ENCODE measurements at regions not wholly inside any gene's neighbourhood (a gene's known extent, or its start where the extent isn't known, plus 50 kb on each side); places are given as distances from the start of the nearest gene placed in this dataset.
"Not testable (repeated sequence)": the region's sequence is repeated elsewhere in the genome, so short reads cannot be mapped to it uniquely, and the experiment has no call there.

- no peak overlapping the region for H3K27ac ChIP-seq (ENCODE audit: low read depth in 2 of 2, low read length in 1 of 2)
- no peak overlapping the region for H3K4me3 ChIP-seq (ENCODE audit: low read depth in 1 of 2, low read length in 2 of 2)
- no peaks in the 10 kb centered on the region for H3K36me3 ChIP-seq (ENCODE audit: control insufficient read depth in 2 of 2, insufficient read depth in 2 of 2, low read length in 1 of 2)
- no peaks in the 10 kb centered on the region for H3K4me1 ChIP-seq (ENCODE audit: control insufficient read depth in 2 of 2, insufficient read depth in 2 of 2, low read length in 1 of 2)
- no peaks in the 10 kb centered on the region for H3K27me3 ChIP-seq (ENCODE audit: control insufficient read depth in 1 of 2, insufficient read depth in 2 of 2, low read length in 2 of 2)
- no peaks in the 10 kb centered on the region for H3K9me3 ChIP-seq (ENCODE audit: control insufficient read depth in 2 of 2, insufficient read depth in 1 of 2, low read depth in 1 of 2, low read length in 1 of 2)
- WGBS, 2 donors: 65 to 74% methylated on average over 4 of the region's 4 CpGs
Observed at GRCh38 chr14:25699981-25700380, 650.0 kb upstream of the STXBP6 start.

- 68 to 77% methylated on average over 1 of the region's 1 CpG for WGBS, 2 donors
- Histone ChIP-seq H3K36me3 (ENCODE audit: control insufficient read depth in 2 of 2, insufficient read depth in 2 of 2, low read length in 1 of 2) (no peaks in the 10 kb centered on the region), H3K27ac (ENCODE audit: low read depth in 2 of 2, low read length in 1 of 2) (no peak overlapping the region), H3K27me3 (ENCODE audit: control insufficient read depth in 1 of 2, insufficient read depth in 2 of 2, low read length in 2 of 2) (no peaks in the 10 kb centered on the region), H3K4me3 (ENCODE audit: low read depth in 1 of 2, low read length in 2 of 2) (no peak overlapping the region), H3K9me3 (ENCODE audit: control insufficient read depth in 2 of 2, insufficient read depth in 1 of 2, low read depth in 1 of 2, low read length in 1 of 2) (no peaks in the 10 kb centered on the region), H3K4me1 (ENCODE audit: control insufficient read depth in 2 of 2, insufficient read depth in 2 of 2, low read length in 1 of 2) (no peaks in the 10 kb centered on the region)
Observed at GRCh38 chr14:25698111-25698510, 648.2 kb upstream of the STXBP6 start.

GRCh38 chr14:25696176-25696575, 646.2 kb upstream of the STXBP6 start:
- no peaks in the 10 kb centered on the region for H3K9me3 ChIP-seq (ENCODE audit: control insufficient read depth in 2 of 2, insufficient read depth in 1 of 2, low read depth in 1 of 2, low read length in 1 of 2)
- no peak overlapping the region for H3K27ac ChIP-seq (ENCODE audit: low read depth in 2 of 2, low read length in 1 of 2)
- no peaks in the 10 kb centered on the region for H3K36me3 ChIP-seq (ENCODE audit: control insufficient read depth in 2 of 2, insufficient read depth in 2 of 2, low read length in 1 of 2)
- H3K4me1 ChIP-seq (ENCODE audit: control insufficient read depth in 2 of 2, insufficient read depth in 2 of 2, low read length in 1 of 2): no peaks in the 10 kb centered on the region
- H3K27me3 ChIP-seq (ENCODE audit: control insufficient read depth in 1 of 2, insufficient read depth in 2 of 2, low read length in 2 of 2): no peaks in the 10 kb centered on the region
- no peak overlapping the region for H3K4me3 ChIP-seq (ENCODE audit: low read depth in 1 of 2, low read length in 2 of 2)
- 66 to 67% methylated on average over 3 of the region's 3 CpGs for WGBS, 2 donors

DNA sequence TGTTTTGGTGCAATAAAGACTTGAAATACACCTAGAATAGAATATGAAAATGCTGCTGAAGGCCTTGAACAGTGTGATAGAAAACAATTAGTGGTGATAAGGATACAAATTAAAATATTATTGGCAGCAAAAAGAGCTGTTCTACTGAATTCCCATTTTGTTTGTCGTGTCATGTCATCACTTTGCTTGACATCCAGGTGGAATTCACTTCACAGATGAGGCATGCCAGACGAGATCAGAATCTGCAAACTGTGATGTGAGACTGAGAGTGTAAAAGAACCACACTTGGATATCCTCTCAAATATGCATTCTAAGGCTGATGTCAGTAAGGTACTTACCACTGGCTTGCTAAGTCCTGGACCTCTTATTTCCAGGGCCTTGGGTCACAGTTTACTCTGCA, 635.1 kb upstream of the STXBP6 start:
- Histone ChIP-seq H3K27me3 (ENCODE audit: control insufficient read depth in 1 of 2, insufficient read depth in 2 of 2, low read length in 2 of 2) (no peaks in the 10 kb centered on the region), H3K36me3 (ENCODE audit: control insufficient read depth in 2 of 2, insufficient read depth in 2 of 2, low read length in 1 of 2) (no peaks in the 10 kb centered on the region), H3K4me3 (ENCODE audit: low read depth in 1 of 2, low read length in 2 of 2) (no peak overlapping the region), H3K27ac (ENCODE audit: low read depth in 2 of 2, low read length in 1 of 2) (no peak overlapping the region), H3K9me3 (ENCODE audit: control insufficient read depth in 2 of 2, insufficient read depth in 1 of 2, low read depth in 1 of 2, low read length in 1 of 2) (peaks cover 0 to 2% of the 10 kb centered on the region in 2 donors), H3K4me1 (ENCODE audit: control insufficient read depth in 2 of 2, insufficient read depth in 2 of 2, low read length in 1 of 2) (no peaks in the 10 kb centered on the region)
- WGBS, 2 donors: 52 to 67% methylated on average over 2 of the region's 2 CpGs

DNA sequence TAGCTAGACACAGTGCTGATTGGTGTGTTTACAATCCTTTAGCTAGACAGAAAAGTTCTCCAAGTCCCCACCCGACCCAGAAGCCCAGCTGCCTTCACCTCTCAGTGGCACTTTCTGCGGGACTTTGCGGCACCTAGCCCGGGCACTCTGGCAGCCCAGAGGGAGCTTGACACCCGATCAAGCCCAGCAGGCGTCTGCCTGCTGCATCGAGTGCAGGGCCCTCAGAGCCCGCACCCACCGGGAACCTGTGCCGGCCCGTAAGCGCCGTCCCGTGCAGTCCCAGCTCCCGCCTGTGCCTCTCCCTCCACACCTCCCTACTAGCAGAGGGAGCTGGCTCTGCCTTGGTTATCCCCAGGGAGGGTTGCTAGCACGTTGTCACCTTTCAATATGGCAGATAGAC, 631.0 kb upstream of the STXBP6 start:
- H3K27me3 ChIP-seq (ENCODE audit: control insufficient read depth in 1 of 2, insufficient read depth in 2 of 2, low read length in 2 of 2): no peaks in the 10 kb centered on the region
- WGBS, 2 donors: 89 to 90% methylated on average over 16 of the region's 16 CpGs
- no peaks in the 10 kb centered on the region for H3K4me1 ChIP-seq (ENCODE audit: control insufficient read depth in 2 of 2, insufficient read depth in 2 of 2, low read length in 1 of 2)
- H3K36me3 ChIP-seq (ENCODE audit: control insufficient read depth in 2 of 2, insufficient read depth in 2 of 2, low read length in 1 of 2): no peaks in the 10 kb centered on the region
- H3K4me3 ChIP-seq (ENCODE audit: low read depth in 1 of 2, low read length in 2 of 2): no peak overlapping the region
- peaks cover 0 to 2% of the 10 kb centered on the region in 2 donors for H3K9me3 ChIP-seq (ENCODE audit: control insufficient read depth in 2 of 2, insufficient read depth in 1 of 2, low read depth in 1 of 2, low read length in 1 of 2)
- H3K27ac ChIP-seq (ENCODE audit: low read depth in 2 of 2, low read length in 1 of 2): no peak overlapping the region

DNA sequence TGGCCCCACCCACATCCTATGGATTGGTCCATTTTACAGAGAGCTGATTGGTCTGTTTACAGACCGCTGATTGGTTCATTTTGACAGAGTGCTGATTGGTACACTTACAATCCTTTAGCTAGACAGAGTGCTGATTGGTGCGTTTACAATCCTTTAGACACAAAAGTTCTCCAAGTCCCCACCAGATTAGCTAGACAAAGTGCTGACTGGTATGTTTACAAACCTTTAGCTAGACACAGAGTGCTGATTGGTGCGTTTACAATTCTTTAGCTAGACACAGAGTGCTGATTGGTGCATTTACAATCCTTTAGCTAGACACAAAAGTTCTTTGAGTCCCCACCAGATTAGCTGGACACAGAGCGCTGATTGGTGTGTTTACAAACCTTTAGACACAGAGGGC, 630.6 kb upstream of the STXBP6 start:
- not testable (repeated sequence) for H3K36me3 ChIP-seq (ENCODE audit: control insufficient read depth in 2 of 2, insufficient read depth in 2 of 2, low read length in 1 of 2)
- WGBS, 2 donors: 91% methylated on average over 4 of the region's 4 CpGs

DNA sequence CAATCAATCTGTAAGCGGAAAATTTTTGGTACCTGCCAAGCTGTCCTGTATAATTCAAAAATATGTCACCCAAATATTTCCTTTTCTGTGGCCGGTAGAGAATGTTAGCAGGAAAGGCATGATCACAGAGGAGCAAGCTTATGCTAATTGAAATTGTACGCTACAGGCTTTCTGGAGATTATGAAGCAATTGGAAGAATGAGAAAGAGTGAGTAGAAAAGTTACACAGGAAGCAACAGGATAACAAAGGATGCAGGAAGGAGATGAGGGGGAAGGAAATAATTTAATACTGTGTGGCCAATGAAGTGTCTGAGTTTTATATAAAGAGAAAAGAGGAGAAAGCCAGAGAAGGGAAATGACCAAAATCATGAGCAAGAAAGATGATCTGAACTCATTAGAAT, 627.2 kb upstream of the STXBP6 start:
- WGBS, 2 donors: 76 to 77% methylated on average over 3 of the region's 3 CpGs
- Histone ChIP-seq H3K4me1 (ENCODE audit: control insufficient read depth in 2 of 2, insufficient read depth in 2 of 2, low read length in 1 of 2) (no peaks in the 10 kb centered on the region), H3K4me3 (ENCODE audit: low read depth in 1 of 2, low read length in 2 of 2) (no peak overlapping the region), H3K9me3 (ENCODE audit: control insufficient read depth in 2 of 2, insufficient read depth in 1 of 2, low read depth in 1 of 2, low read length in 1 of 2) (peaks cover 0 to 2% of the 10 kb centered on the region in 2 donors), H3K27me3 (ENCODE audit: control insufficient read depth in 1 of 2, insufficient read depth in 2 of 2, low read length in 2 of 2) (no peaks in the 10 kb centered on the region), H3K27ac (ENCODE audit: low read depth in 2 of 2, low read length in 1 of 2) (no peak overlapping the region), H3K36me3 (ENCODE audit: control insufficient read depth in 2 of 2, insufficient read depth in 2 of 2, low read length in 1 of 2) (no peaks in the 10 kb centered on the region)

More for the DNA sequence above, 630.6 kb upstream of the STXBP6 start:
- not testable (repeated sequence) for H3K27ac ChIP-seq (ENCODE audit: low read depth in 2 of 2, low read length in 1 of 2); H3K27me3 ChIP-seq (ENCODE audit: control insufficient read depth in 1 of 2, insufficient read depth in 2 of 2, low read length in 2 of 2); H3K4me3 ChIP-seq (ENCODE audit: low read depth in 1 of 2, low read length in 2 of 2); H3K4me1 ChIP-seq (ENCODE audit: control insufficient read depth in 2 of 2, insufficient read depth in 2 of 2, low read length in 1 of 2); H3K9me3 ChIP-seq (ENCODE audit: control insufficient read depth in 2 of 2, insufficient read depth in 1 of 2, low read depth in 1 of 2, low read length in 1 of 2)

DNA sequence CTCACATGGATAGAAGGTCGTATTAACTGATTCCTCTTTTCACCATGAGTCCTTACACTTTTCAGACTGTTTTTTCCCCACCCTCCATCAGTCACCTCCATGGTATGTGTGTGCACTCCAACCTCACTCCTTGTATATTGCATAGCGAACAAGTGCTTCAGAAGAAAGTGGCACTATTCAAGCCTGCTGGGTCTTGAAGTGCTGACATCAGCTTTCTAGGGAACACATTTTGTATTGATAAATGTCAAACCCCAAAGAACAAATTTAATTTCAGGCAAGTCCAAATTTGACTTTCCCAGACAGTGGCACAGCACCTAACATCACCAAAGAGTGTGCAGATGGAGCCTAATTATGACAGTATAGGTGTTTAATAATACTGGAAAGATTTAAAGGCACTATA, 617.4 kb upstream of the STXBP6 start:
- H3K4me3 ChIP-seq (ENCODE audit: low read depth in 1 of 2, low read length in 2 of 2): no peak overlapping the region
- 41 to 61% methylated on average over 2 of the region's 2 CpGs for WGBS, 2 donors
- no peaks in the 10 kb centered on the region for H3K9me3 ChIP-seq (ENCODE audit: control insufficient read depth in 2 of 2, insufficient read depth in 1 of 2, low read depth in 1 of 2, low read length in 1 of 2)

GRCh38 chr14:25666877-25667276, 616.9 kb upstream of the STXBP6 start:
- no peaks in the 10 kb centered on the region for H3K36me3 ChIP-seq (ENCODE audit: control insufficient read depth in 2 of 2, insufficient read depth in 2 of 2, low read length in 1 of 2)
- H3K27ac ChIP-seq (ENCODE audit: low read depth in 2 of 2, low read length in 1 of 2): no peak overlapping the region
- H3K4me1 ChIP-seq (ENCODE audit: control insufficient read depth in 2 of 2, insufficient read depth in 2 of 2, low read length in 1 of 2): no peaks in the 10 kb centered on the region
- H3K9me3 ChIP-seq (ENCODE audit: control insufficient read depth in 2 of 2, insufficient read depth in 1 of 2, low read depth in 1 of 2, low read length in 1 of 2): no peaks in the 10 kb centered on the region
- no peak overlapping the region for H3K4me3 ChIP-seq (ENCODE audit: low read depth in 1 of 2, low read length in 2 of 2)
- 36 to 50% methylated on average over 4 of the region's 4 CpGs for WGBS, 2 donors
- H3K27me3 ChIP-seq (ENCODE audit: control insufficient read depth in 1 of 2, insufficient read depth in 2 of 2, low read length in 2 of 2): no peaks in the 10 kb centered on the region

More for the DNA sequence above, 617.4 kb upstream of the STXBP6 start:
- H3K27me3 ChIP-seq (ENCODE audit: control insufficient read depth in 1 of 2, insufficient read depth in 2 of 2, low read length in 2 of 2): no peaks in the 10 kb centered on the region
- H3K36me3 ChIP-seq (ENCODE audit: control insufficient read depth in 2 of 2, insufficient read depth in 2 of 2, low read length in 1 of 2): no peaks in the 10 kb centered on the region
- H3K4me1 ChIP-seq (ENCODE audit: control insufficient read depth in 2 of 2, insufficient read depth in 2 of 2, low read length in 1 of 2): no peaks in the 10 kb centered on the region
- H3K27ac ChIP-seq (ENCODE audit: low read depth in 2 of 2, low read length in 1 of 2): no peak overlapping the region

DNA sequence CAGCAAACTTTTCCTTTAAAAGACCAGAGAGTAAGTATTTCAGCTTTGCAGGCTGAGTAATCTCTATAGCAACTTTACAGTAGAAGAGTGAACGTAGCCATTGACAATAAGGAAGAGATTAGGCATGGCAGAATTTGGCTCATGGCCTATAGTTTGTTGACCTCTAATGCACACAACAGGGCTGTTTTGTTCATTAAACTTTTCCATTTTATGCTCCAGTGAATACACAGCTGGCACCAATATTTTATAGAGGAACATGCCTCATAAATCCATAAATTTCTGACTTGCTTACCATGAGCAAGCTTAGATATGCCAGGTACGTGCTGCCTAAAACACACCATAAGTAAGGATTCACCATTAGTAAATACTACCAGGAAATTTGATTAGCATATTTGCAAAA, 609.0 kb upstream of the STXBP6 start:
- H3K9me3 ChIP-seq (ENCODE audit: control insufficient read depth in 2 of 2, insufficient read depth in 1 of 2, low read depth in 1 of 2, low read length in 1 of 2): no peaks in the 10 kb centered on the region
- WGBS, 2 donors: 44 to 51% methylated on average over 2 of the region's 2 CpGs
- no peaks in the 10 kb centered on the region for H3K36me3 ChIP-seq (ENCODE audit: control insufficient read depth in 2 of 2, insufficient read depth in 2 of 2, low read length in 1 of 2)
- H3K27me3 ChIP-seq (ENCODE audit: control insufficient read depth in 1 of 2, insufficient read depth in 2 of 2, low read length in 2 of 2): no peaks in the 10 kb centered on the region
- H3K4me1 ChIP-seq (ENCODE audit: control insufficient read depth in 2 of 2, insufficient read depth in 2 of 2, low read length in 1 of 2): no peaks in the 10 kb centered on the region
- H3K27ac ChIP-seq (ENCODE audit: low read depth in 2 of 2, low read length in 1 of 2): no peak overlapping the region
- no peak overlapping the region for H3K4me3 ChIP-seq (ENCODE audit: low read depth in 1 of 2, low read length in 2 of 2)

All from esophagus (tissue), 2 donors.